ENCODE measurements at regions not wholly inside any gene's neighbourhood (a gene's known extent, or its start where the extent isn't known, plus 50 kb on each side); places are given as distances from the start of the nearest gene placed in this dataset.

DNA sequence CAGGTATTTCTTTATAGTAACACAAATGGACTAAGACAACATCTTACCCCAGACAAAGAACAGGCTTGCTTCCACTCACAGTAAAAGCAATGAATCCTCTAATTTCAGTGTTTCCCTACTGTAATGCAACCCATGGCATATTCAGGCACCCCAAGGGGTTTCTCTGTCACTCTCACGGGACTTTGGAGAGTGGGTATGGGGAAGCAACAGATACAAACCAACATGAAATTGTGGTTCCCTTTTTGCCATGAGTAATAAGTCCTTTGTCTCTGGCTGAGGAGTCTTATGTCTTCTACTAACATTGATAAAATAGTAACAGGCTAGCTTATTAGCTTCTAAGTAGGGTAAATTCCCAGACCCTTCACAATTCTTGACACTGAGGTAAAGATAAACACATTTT, 51.4 kb upstream of the AOAH start:
- Histone ChIP-seq H3K36me3 (ENCODE audit: insufficient read depth in 1 of 2, low read depth in 1 of 2) (no peaks in the 10 kb centered on the region), H3K9me3 (no peaks in the 10 kb centered on the region), H3K27me3 (ENCODE audit: insufficient read depth in 3 of 3, low read length in 2 of 3) (no peaks in the 10 kb centered on the region), H3K4me3 (no peak overlapping the region), H3K27ac (no peak overlapping the region), H3K4me1 (no peaks in the 10 kb centered on the region)
- no peak for DNase-seq
- no peak for ATAC-seq
- intact Hi-C loops (cut with DNase I), result loop anchor here in 1 of 2 donors (5.0 kb wide), 1 partner anchor 1113 kb away; no protein-coding TSS in a partner anchor
- 87 to 92% (median 89%) methylated on average over 1 of the region's 1 CpG for WGBS, 3 donors
- TF ChIP-seq, protein P1, sequence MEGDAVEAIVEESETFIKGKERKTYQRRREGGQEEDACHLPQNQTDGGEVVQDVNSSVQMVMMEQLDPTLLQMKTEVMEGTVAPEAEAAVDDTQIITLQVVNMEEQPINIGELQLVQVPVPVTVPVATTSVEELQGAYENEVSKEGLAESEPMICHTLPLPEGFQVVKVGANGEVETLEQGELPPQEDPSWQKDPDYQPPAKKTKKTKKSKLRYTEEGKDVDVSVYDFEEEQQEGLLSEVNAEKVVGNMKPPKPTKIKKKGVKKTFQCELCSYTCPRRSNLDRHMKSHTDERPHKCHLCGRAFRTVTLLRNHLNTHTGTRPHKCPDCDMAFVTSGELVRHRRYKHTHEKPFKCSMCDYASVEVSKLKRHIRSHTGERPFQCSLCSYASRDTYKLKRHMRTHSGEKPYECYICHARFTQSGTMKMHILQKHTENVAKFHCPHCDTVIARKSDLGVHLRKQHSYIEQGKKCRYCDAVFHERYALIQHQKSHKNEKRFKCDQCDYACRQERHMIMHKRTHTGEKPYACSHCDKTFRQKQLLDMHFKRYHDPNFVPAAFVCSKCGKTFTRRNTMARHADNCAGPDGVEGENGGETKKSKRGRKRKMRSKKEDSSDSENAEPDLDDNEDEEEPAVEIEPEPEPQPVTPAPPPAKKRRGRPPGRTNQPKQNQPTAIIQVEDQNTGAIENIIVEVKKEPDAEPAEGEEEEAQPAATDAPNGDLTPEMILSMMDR (IDR thresholded peaks at IDR 0.05), result no peak

DNA sequence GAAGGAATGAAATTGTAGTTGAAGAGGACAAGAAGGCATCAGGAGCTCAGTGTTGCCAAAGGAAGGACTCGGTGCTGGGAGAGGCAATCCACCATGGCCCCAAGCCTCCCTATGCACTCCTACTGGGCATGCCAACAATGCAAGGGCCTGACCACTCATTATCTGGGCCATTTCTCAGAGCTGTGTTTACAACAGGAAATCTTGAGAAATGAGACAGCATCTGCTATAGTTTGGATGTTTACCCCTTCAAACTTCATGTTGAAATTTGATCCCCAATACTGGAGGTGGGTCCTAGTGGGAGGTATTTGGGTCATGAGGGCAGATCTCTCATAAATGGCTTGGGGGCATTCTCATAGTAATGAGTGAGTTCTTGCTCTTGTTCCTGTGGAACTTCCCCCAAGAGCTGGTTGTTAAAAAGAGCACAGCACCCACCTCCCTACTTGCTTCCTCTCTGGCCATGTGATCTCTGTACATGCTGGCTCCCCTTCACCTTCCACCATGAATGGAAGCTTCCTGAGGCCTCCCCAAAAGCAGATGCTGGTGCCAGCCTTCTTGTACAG, 50.8 kb upstream of the AOAH start:
- H3K36me3 ChIP-seq (ENCODE audit: insufficient read depth in 1 of 2, low read depth in 1 of 2), result no peaks in the 10 kb centered on the region
- no peaks in the 10 kb centered on the region for H3K4me1 ChIP-seq
- ATAC-seq (no peak), DNase-seq (no peak)
- WGBS, 3 donors, result 67 to 83% (median 75%) methylated on average over 1 of the region's 1 CpG
- no peak overlapping the region for H3K4me3 ChIP-seq
- no peaks in the 10 kb centered on the region for H3K27me3 ChIP-seq (ENCODE audit: insufficient read depth in 3 of 3, low read length in 2 of 3)
- H3K9me3 ChIP-seq, result no peaks in the 10 kb centered on the region
- intact Hi-C loops (cut with DNase I), result loop anchor here in 1 of 2 donors (5.0 kb wide), 1 partner anchor 1113 kb away; no protein-coding TSS in a partner anchor
- TF ChIP-seq, protein P1 (IDR thresholded peaks at IDR 0.05), result no peak
- no peak overlapping the region for H3K27ac ChIP-seq

Measured in psoas muscle (tissue), 7 donors.